ENCODE measurements at regions not wholly inside any gene's neighbourhood (a gene's known extent, or its start where the extent isn't known, plus 50 kb on each side); places are given as distances from the start of the nearest gene placed in this dataset.
"Not testable (repeated sequence)": the region's sequence is repeated elsewhere in the genome, so short reads cannot be mapped to it uniquely, and the experiment has no call there.

DNA sequence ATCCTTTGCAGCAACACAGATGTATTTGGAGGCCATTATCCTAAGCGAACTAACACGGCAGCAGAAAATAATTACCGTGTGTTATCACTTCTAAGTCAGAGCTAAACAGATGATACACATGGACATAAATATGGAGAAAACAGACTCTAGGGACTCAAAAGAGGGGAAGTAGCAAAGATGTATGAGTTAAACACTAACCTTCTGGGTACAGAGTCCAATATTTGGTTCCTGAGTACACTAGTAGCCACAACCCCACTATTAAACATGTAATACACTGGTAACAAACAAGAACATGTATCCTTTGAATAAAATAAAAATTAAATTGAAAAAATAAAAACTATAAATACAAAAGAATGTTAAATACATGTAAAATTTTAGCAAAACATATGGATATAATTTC lies 118.0 kb upstream of the SLITRK5 start:
- no peaks in the 10 kb centered on the region for H3K36me3 ChIP-seq
- no peak for DNase-seq
- no peak overlapping the region for H3K4me3 ChIP-seq
- ATAC-seq, result no peak
- intact Hi-C loops (cut with DNase I), result no loop called here
- TF ChIP-seq, protein P1, sequence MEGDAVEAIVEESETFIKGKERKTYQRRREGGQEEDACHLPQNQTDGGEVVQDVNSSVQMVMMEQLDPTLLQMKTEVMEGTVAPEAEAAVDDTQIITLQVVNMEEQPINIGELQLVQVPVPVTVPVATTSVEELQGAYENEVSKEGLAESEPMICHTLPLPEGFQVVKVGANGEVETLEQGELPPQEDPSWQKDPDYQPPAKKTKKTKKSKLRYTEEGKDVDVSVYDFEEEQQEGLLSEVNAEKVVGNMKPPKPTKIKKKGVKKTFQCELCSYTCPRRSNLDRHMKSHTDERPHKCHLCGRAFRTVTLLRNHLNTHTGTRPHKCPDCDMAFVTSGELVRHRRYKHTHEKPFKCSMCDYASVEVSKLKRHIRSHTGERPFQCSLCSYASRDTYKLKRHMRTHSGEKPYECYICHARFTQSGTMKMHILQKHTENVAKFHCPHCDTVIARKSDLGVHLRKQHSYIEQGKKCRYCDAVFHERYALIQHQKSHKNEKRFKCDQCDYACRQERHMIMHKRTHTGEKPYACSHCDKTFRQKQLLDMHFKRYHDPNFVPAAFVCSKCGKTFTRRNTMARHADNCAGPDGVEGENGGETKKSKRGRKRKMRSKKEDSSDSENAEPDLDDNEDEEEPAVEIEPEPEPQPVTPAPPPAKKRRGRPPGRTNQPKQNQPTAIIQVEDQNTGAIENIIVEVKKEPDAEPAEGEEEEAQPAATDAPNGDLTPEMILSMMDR (IDR thresholded peaks at IDR 0.05), result no peak
- 76 to 81% methylated on average over 3 of the region's 3 CpGs for WGBS, 2 donors
- H3K27ac ChIP-seq, result no peak overlapping the region
- no peaks in the 10 kb centered on the region for H3K27me3 ChIP-seq
- no peaks in the 10 kb centered on the region for H3K4me1 ChIP-seq
- no peaks in the 10 kb centered on the region for H3K9me3 ChIP-seq
- FAIRE-seq, result no peak

DNA sequence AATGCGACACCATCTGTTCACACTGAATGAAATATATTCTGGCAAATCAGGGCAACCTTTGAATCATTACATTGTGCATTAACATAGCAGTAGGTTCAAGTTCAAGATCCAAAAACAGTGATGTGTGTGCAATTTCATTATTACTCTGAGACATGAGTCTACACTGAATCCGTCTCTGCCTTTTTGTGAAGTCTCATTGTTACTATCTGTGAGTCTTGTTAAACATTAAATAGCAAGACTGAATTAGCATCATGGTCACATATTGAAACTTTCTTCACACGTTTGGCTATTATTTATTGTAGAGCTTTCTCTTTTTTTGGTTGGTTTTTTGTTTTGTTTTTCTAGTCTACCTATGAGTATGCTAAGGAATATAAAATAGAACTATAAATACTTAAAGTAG lies 117.1 kb upstream of the SLITRK5 start:
- FAIRE-seq (no peak), DNase-seq (no peak), ATAC-seq (no peak)
- WGBS, 2 donors, result 35 to 45% methylated on average over 3 of the region's 3 CpGs
- H3K36me3 ChIP-seq, result no peaks in the 10 kb centered on the region
- intact Hi-C loops (cut with DNase I), result no loop called here
- no peak overlapping the region for H3K27ac ChIP-seq
- no peaks in the 10 kb centered on the region for H3K4me1 ChIP-seq
- no peaks in the 10 kb centered on the region for H3K27me3 ChIP-seq
- H3K4me3 ChIP-seq, result no peak overlapping the region
- no peaks in the 10 kb centered on the region for H3K9me3 ChIP-seq
- TF ChIP-seq, protein P1 (IDR thresholded peaks at IDR 0.05), result no peak

DNA sequence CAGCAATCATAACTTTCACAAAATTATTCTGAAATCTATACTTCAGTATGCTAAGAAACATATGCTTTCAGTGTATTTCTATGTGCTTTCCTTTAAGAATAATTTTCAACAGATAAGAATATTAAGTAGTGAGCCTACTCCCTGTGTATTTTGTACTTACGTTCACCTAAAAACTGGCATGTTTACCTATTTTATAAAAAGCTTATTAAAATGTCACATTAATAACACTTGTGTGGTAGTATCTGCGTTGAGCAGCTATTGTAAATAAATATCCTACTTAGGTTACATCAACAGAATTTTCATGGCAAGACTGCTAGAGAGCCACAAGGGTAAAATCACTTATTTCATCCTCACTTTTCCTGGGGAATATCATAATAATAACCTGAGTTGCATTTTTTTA lies 113.4 kb upstream of the SLITRK5 start:
- 14% methylated on average over 2 of the region's 2 CpGs for WGBS, 2 donors
- TF ChIP-seq, protein P1 (IDR thresholded peaks at IDR 0.05), result no peak

DNA sequence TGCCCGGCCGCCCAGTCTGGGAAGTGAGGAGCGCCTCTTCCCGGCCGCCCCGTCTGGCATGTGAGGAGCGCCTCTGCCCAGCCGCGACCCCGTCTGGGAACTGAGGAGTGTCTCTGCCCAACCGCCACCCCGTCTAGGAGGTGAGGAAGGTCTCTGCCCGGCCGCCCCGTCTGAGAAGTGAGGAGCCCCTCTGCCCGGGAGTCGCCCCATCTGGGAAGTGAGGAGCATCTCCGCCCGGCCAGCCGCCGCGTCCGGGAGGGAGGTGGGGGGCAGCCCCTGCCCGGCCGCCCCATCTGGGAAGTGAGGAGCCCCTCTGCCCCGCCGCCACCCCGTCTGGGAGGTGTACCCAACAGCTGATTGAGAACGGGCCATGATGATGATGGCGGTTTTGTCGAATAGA lies 109.6 kb upstream of the SLITRK5 start:
- H3K27me3 ChIP-seq; H3K4me1 ChIP-seq; H3K9me3 ChIP-seq; intact Hi-C loops (cut with DNase I); H3K27ac ChIP-seq; ATAC-seq; FAIRE-seq; H3K4me3 ChIP-seq; H3K36me3 ChIP-seq: not testable (repeated sequence)
- peak in 3 of 6 donors; percentile 20 to 58 (median 50) for DNase-seq
- WGBS, 2 donors, result 85 to 89% methylated on average over 31 of the region's 31 CpGs

More for the DNA sequence above, 113.4 kb upstream of the SLITRK5 start:
- intact Hi-C loops (cut with DNase I), result no loop called here
- DNase-seq (no peak), ATAC-seq (no peak), FAIRE-seq (no peak)
- H3K27ac ChIP-seq, result no peak overlapping the region
- H3K27me3 ChIP-seq, result no peaks in the 10 kb centered on the region
- no peak overlapping the region for H3K4me3 ChIP-seq
- no peaks in the 10 kb centered on the region for H3K9me3 ChIP-seq
- no peaks in the 10 kb centered on the region for H3K36me3 ChIP-seq
- H3K4me1 ChIP-seq, result no peaks in the 10 kb centered on the region

DNA sequence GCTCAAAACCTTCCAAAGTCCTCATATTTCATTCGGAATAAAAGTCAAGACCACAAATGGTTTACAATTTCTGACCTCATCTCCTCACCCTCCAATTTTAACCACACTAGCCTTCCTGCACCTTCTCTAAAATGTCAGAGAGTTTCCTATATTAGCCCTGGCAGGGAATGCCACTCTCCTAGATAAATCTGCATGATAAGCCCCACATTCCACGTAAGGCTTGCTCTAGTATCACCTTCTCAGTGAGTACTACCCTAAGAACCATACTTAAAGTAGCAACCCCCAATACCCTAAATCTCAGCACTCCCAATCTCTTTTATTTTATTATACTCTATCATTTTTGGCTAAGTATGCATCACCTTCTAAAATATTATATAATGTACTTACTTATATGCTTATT lies 100.5 kb upstream of the SLITRK5 start:
- Histone ChIP-seq H3K27me3 (no peaks in the 10 kb centered on the region), H3K27ac (no peak overlapping the region), H3K4me1 (no peaks in the 10 kb centered on the region), H3K36me3 (no peaks in the 10 kb centered on the region), H3K9me3 (no peaks in the 10 kb centered on the region), H3K4me3 (no peak overlapping the region)
- FAIRE-seq, result no peak
- no peak for DNase-seq
- 28 to 33% methylated on average over 2 of the region's 2 CpGs for WGBS, 2 donors
- intact Hi-C loops (cut with DNase I), result no loop called here
- TF ChIP-seq, protein P1 (IDR thresholded peaks at IDR 0.05), result no peak
- no peak for ATAC-seq

DNA sequence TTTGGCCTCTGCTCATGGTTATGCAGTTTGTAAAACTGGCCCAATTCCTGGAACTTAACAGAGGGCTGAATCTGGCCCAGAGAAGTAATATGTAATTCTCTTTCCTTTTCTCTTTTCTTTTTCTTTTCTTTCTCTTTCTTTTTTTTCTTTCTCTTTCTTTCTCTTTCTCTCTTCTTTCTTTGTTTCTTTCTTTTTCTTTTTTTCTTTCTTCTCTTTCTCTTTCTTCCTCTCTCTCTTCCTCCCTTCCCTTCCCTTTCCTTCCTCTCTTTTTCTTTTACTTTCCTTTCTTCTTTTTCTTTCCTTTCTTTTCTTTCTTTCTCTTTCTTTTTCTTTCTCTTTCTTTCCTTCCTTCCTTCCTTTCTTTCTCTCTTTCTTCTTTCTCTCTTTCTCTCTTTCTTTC lies 88.8 kb upstream of the SLITRK5 start:
- no peak overlapping the region for H3K4me3 ChIP-seq
- no peak for FAIRE-seq

More for the DNA sequence above, 88.8 kb upstream of the SLITRK5 start:
- intact Hi-C loops (cut with DNase I), result no loop called here
- H3K36me3 ChIP-seq, result no peaks in the 10 kb centered on the region
- ATAC-seq (no peak), DNase-seq (no peak)
- no peaks in the 10 kb centered on the region for H3K27me3 ChIP-seq
- TF ChIP-seq, protein P1 (IDR thresholded peaks at IDR 0.05), result no peak
- H3K27ac ChIP-seq, result no peak overlapping the region
- H3K9me3 ChIP-seq, result no peaks in the 10 kb centered on the region
- no peaks in the 10 kb centered on the region for H3K4me1 ChIP-seq
